Spleen (tissue), 11 donors: ENCODE measurements at regions not wholly inside any gene's neighbourhood (a gene's known extent, or its start where the extent isn't known, plus 50 kb on each side); places are given as distances from the start of the nearest gene placed in this dataset.
A peak's percentile ranks its signal among the peaks of the same experiment; 100 is the strongest.

Experiments
- DNase-seq: peaks from one replicate; pipeline ENCODE4 v3.0.0-alpha.2; 2020
- H3K27ac ChIP-seq, 8 donors: fragments of 200-600 bp; sonication (generic) in 7 of 8; 1 replicate in 4 of 8; 2 replicates in 4 of 8; pipeline versions ENCODE4 v1.5.0 to v1.8.0; 2016 to 2021; ENCODE audit warnings: inconsistent platforms in 4 of 8, mild to moderate bottlenecking in 4 of 8, moderate library complexity in 1 of 8
- H3K27me3 ChIP-seq, 7 donors: fragments of 200-600 bp; sonication (generic) in 6 of 7; replicated peaks in 1 of 7; 1 replicate in 4 of 7; 2 replicates in 3 of 7; pipeline versions ENCODE4 v1.5.0 to v1.8.0; 2016 to 2021; ENCODE audit warnings: inconsistent platforms in 3 of 7, mild to moderate bottlenecking in 1 of 7
- H3K36me3 ChIP-seq, 6 donors: fragments of 200-600 bp; sonication (generic) in 5 of 6; 1 replicate in 4 of 6; 2 replicates in 2 of 6; pipeline versions ENCODE4 v1.5.0 to v1.8.0; 2016 to 2021; ENCODE audit warnings: inconsistent platforms in 2 of 6
- H3K4me1 ChIP-seq, 6 donors: fragments of 200-600 bp; sonication (generic) in 5 of 6; 1 replicate in 3 of 6; 2 replicates in 3 of 6; pipeline versions ENCODE4 v1.5.0 to v1.8.0; 2016 to 2021; ENCODE audit warnings: inconsistent platforms in 3 of 6
- H3K4me3 ChIP-seq, 8 donors: fragments of 200-600 bp; sonication (generic) in 7 of 8; 1 replicate in 4 of 8; 2 replicates in 4 of 8; pipeline versions ENCODE4 v1.5.0 to v1.8.0; 2016 to 2021; ENCODE audit warnings: inconsistent platforms in 4 of 8, mild to moderate bottlenecking in 4 of 8, moderate library complexity in 2 of 8
- H3K9me3 ChIP-seq, 8 donors: fragments of 200-600 bp; sonication (generic) in 7 of 8; 1 replicate in 4 of 8; 2 replicates in 4 of 8; pipeline versions ENCODE4 v1.5.0 to v1.8.0; 2016 to 2021; ENCODE audit warnings: inconsistent platforms in 4 of 8
- POLR2A ChIP-seq, 3 donors: fragments of 450-650 bp; IDR thresholded peaks; one replicate each; pipeline ENCODE4 v1.5.1; 2017; ENCODE audit warnings: antibody characterized with exemption in 3 of 3, mild to moderate bottlenecking in 1 of 3
- POLR2AphosphoS5 ChIP-seq, 3 donors: sonication (generic); formaldehyde crosslinking; IDR thresholded peaks; one replicate each; pipeline ENCODE4 v1.5.1; 2017; ENCODE audit warnings: antibody characterized with exemption in 3 of 3
- WGBS, 5 donors: extraction: QIAGEN DNeasy Blood & Tissue Kit in 3 of 5; methylation state at CpG; one replicate each; pipeline versions ENCODE4 v1.1.5 to v1.1.7; 2013 to 2018; 5-methylcytosine and 5-hydroxymethylcytosine counted together
- intact Hi-C: fragments of 100-400 bp; cut with DNase I; formaldehyde crosslinking; loops from one replicate; pipeline ENCODE4 v1.15.0; 2023; ENCODE audit warnings: low total_unique reads
- TF ChIP-seq, protein P1 (sequence below), 11 experiments: fragments of 200-600 bp in 7 of 11; fragments of 450-650 bp in 4 of 11; sonication (generic) in 4 of 11; IDR thresholded peaks in 8 of 11; conservative IDR thresholded peaks in 3 of 11; 1 replicate in 7 of 11; 2 replicates in 4 of 11; pipeline versions ENCODE4 v1.4.0 to v1.8.0; 2016 to 2021; ENCODE audit warnings: antibody characterized with exemption in 11 of 11, inconsistent platforms in 4 of 11, mild to moderate bottlenecking in 1 of 11
- donor health status: healthy with polysubstance abuse.
- donor health status: DM: no; HTN: no; CAD: no; lungs with moderate emphysema.
- donor health status: DM: no; HTN: no; CAD: no.
- donor health status: Bipolar disorder and iron deficiency.
- donor health status: healthy.
- donor health status: DM: no; HTN: no; CAD: no.
- donor health status: DM: yes; HTN: yes; CAD: no.

DNA sequence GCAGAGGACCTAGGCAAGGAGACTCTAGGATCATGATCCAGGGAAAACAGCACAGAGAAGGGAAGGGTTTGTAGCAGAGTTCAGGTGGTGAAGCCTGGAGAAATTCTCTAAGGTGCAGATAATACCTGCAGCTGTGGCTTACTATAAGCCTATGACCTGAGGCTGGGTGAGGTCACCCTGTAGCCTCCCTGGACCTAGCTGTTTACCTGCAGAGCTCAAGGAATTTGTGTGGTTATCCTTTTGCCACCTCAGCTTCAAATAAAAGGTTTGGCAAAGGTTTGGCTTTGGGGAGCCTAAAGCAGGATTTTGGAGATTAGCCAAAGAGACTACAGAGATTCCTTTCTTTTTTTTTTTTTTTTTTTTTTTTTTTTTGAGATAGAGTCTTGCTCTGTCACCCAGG lies 79.5 kb upstream of the ZNF648 start:
- DNase-seq = no peak
- intact Hi-C loops = no loop called here
- no peaks in the 10 kb centered on the region for H3K36me3 ChIP-seq

DNA sequence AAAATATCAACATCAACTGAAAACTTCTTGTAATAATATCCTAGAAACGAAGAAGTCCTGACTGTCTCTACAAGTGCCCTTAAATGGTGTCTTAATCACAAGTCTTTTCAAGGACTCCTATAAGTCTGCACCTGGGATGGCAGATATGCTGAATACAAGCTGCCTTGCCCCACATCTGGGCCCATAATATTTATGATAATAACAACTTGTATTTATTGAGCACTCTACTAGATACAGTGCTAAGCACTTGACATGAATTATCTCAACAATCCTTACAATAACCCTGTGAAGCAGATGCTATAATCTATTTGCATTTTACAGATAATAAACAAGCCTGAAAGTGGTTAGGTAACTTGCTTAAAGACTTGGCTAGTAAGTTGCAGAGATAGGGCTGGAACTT lies 78.0 kb upstream of the ZNF648 start:
- no peaks in the 10 kb centered on the region for H3K36me3 ChIP-seq
- no peak overlapping the region for H3K4me3 ChIP-seq
- H3K27ac ChIP-seq = no peak overlapping the region
- H3K4me1 ChIP-seq = peaks cover 12 to 19% (median 14%) of the 10 kb centered on the region in 6 donors
- 73 to 92% (median 75%) methylated on average over 1 of the region's 1 CpG for WGBS, 5 donors
- no peaks in the 10 kb centered on the region for H3K27me3 ChIP-seq
- TF ChIP-seq POLR2AphosphoS5 (IDR thresholded peaks at IDR 0.05) (no peak), POLR2A (IDR thresholded peaks at IDR 0.05) (no peak)
- TF ChIP-seq, protein P1, sequence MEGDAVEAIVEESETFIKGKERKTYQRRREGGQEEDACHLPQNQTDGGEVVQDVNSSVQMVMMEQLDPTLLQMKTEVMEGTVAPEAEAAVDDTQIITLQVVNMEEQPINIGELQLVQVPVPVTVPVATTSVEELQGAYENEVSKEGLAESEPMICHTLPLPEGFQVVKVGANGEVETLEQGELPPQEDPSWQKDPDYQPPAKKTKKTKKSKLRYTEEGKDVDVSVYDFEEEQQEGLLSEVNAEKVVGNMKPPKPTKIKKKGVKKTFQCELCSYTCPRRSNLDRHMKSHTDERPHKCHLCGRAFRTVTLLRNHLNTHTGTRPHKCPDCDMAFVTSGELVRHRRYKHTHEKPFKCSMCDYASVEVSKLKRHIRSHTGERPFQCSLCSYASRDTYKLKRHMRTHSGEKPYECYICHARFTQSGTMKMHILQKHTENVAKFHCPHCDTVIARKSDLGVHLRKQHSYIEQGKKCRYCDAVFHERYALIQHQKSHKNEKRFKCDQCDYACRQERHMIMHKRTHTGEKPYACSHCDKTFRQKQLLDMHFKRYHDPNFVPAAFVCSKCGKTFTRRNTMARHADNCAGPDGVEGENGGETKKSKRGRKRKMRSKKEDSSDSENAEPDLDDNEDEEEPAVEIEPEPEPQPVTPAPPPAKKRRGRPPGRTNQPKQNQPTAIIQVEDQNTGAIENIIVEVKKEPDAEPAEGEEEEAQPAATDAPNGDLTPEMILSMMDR (IDR thresholded peaks at IDR 0.05 in 8 of 11, conservative IDR thresholded peaks at IDR 0.05 in 3 of 11) = no peak
- DNase-seq = no peak
- intact Hi-C loops = no loop called here
- H3K9me3 ChIP-seq = peaks cover 0 to 12% (median 6%) of the 10 kb centered on the region in 8 donors

More for the DNA sequence above, 79.5 kb upstream of the ZNF648 start:
- no peak overlapping the region for H3K27ac ChIP-seq
- peaks cover 15 to 35% (median 24%) of the 10 kb centered on the region in 6 donors for H3K4me1 ChIP-seq
- no peaks in the 10 kb centered on the region for H3K27me3 ChIP-seq
- TF ChIP-seq, protein P1 (IDR thresholded peaks at IDR 0.05 in 8 of 11, conservative IDR thresholded peaks at IDR 0.05 in 3 of 11) = no peak
- TF ChIP-seq POLR2AphosphoS5 (IDR thresholded peaks at IDR 0.05) = no peak
- TF ChIP-seq POLR2A (IDR thresholded peaks at IDR 0.05) = no peak
- H3K9me3 ChIP-seq = no peaks in the 10 kb centered on the region
- no peak overlapping the region for H3K4me3 ChIP-seq

DNA sequence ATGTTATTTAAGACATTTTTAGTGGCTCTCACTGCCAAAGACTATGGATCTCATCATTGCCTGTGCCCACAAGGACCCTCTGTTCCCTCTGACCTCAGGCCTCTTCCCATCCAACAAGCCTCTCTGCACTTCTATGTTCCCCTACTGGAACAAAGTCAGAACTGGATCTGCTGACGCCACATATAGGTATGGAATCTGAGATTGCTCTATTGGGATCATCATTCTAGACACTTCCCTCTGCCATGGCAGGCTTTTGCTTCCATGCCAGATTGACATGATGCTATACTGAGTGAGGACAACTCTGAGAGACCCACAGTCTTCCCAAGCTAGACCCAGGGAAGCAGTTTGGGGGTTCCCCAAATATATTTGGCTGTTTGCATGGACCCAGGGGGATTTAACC lies 76.0 kb upstream of the ZNF648 start:
- intact Hi-C loops = no loop called here
- Histone ChIP-seq H3K36me3 (no peaks in the 10 kb centered on the region), H3K4me3 (no peak overlapping the region), H3K9me3 (peaks cover 0 to 28% (median 20%) of the 10 kb centered on the region in 8 donors), H3K4me1 (no peaks in the 10 kb centered on the region), H3K27ac (peak overlapping the region in 4 of 8 donors; percentile 42 to 63 (median 52)), H3K27me3 (no peaks in the 10 kb centered on the region)
- TF ChIP-seq POLR2A (IDR thresholded peaks at IDR 0.05) (no peak), POLR2AphosphoS5 (IDR thresholded peaks at IDR 0.05) (no peak)
- TF ChIP-seq, protein P1 (IDR thresholded peaks at IDR 0.05 in 8 of 11, conservative IDR thresholded peaks at IDR 0.05 in 3 of 11) = no peak
- DNase-seq = no peak
- 78 to 97% (median 94%) methylated on average over 1 of the region's 1 CpG for WGBS, 5 donors

DNA sequence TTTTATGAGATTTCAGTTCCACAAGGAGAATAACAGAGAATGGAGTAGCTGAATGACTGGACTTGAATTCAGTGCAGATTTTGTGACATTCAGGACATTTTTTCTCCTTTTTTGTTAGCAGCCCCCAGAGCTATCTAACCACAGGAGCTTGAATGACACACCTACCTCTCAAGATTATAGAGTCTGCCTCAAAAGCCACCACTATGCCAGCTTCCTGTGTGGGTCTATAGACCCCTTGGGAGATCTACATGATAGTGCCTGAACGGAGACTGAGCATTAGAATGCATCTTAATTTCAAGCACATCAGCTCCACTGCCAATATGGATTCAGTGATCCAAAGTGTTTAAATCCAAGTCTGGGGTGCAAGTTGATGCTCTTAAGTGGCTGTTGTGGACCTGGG lies 74.4 kb upstream of the ZNF648 start:
- TF ChIP-seq, protein P1 (IDR thresholded peaks at IDR 0.05 in 8 of 11, conservative IDR thresholded peaks at IDR 0.05 in 3 of 11) = no peak
- TF ChIP-seq POLR2AphosphoS5 (IDR thresholded peaks at IDR 0.05) (no peak), POLR2A (IDR thresholded peaks at IDR 0.05) (no peak)
- no peak for DNase-seq
- intact Hi-C loops = no loop called here
- H3K27ac ChIP-seq = no peak overlapping the region
- no peak overlapping the region for H3K4me3 ChIP-seq
- 32 to 77% (median 73%) methylated on average over 1 of the region's 1 CpG for WGBS, 5 donors
- no peaks in the 10 kb centered on the region for H3K27me3 ChIP-seq
- no peaks in the 10 kb centered on the region for H3K36me3 ChIP-seq
- H3K9me3 ChIP-seq = peaks cover 0 to 28% (median 20%) of the 10 kb centered on the region in 8 donors
- H3K4me1 ChIP-seq = no peaks in the 10 kb centered on the region
